Stomach (tissue), 8 donors: ENCODE measurements at regions not wholly inside any gene's neighbourhood (a gene's known extent, or its start where the extent isn't known, plus 50 kb on each side); places are given as distances from the start of the nearest gene placed in this dataset.

ENCODE experiments used
- DNase-seq, 2 donors: peaks; one replicate each; pipeline versions ENCODE4 v3.0.0 to v3.0.0-alpha.2; 2013 to 2019
- H3K27ac ChIP-seq, 5 donors: fragments of 200-600 bp in 4 of 5; sonication (generic) in 4 of 5; one replicate each; pipeline ENCODE4 v1.5.1; 2013 to 2019; ENCODE audit warnings: mild to moderate bottlenecking in 1 of 5, moderate library complexity in 1 of 5
- H3K27me3 ChIP-seq, 3 donors: fragments of 200-600 bp; sonication (generic); one replicate each; pipeline ENCODE4 v1.5.1; 2017 to 2019; ENCODE audit warnings: mixed run types in 1 of 3
- H3K36me3 ChIP-seq, 4 donors: fragments of 200-600 bp; sonication (generic); 1 replicate in 3 of 4; 2 replicates in 1 of 4; pipeline ENCODE4 v1.5.1; 2016 to 2019
- H3K4me1 ChIP-seq, 4 donors: fragments of 200-600 bp; sonication (generic); one replicate each; pipeline ENCODE4 v1.5.1; 2016 to 2019
- H3K4me3 ChIP-seq, 4 donors: fragments of 200-600 bp; sonication (generic) in 3 of 4; one replicate each; pipeline ENCODE4 v1.5.1; 2016 to 2019; ENCODE audit warnings: mild to moderate bottlenecking in 1 of 4
- H3K9me3 ChIP-seq, 4 donors: fragments of 200-600 bp; sonication (generic); one replicate each; pipeline ENCODE4 v1.5.1; 2016 to 2019
- EP300 ChIP-seq: sonication (generic); formaldehyde crosslinking; IDR thresholded peaks from one replicate; pipeline ENCODE4 v1.6.1; 2017; ENCODE audit warnings: antibody characterized with exemption
- POLR2A ChIP-seq, 4 donors: fragments of 450-650 bp; IDR thresholded peaks; one replicate each; pipeline ENCODE4 v1.6.1; 2016; ENCODE audit warnings: antibody characterized with exemption in 4 of 4, control low read depth in 2 of 4, mild to moderate bottlenecking in 1 of 4, moderate library complexity in 1 of 4
- POLR2AphosphoS5 ChIP-seq, 3 donors: sonication (generic); formaldehyde crosslinking; IDR thresholded peaks; one replicate each; pipeline ENCODE4 v1.6.1; 2016; ENCODE audit warnings: antibody characterized with exemption in 3 of 3
- WGBS, 5 donors: extraction: QIAGEN DNeasy Blood & Tissue Kit in 3 of 5; methylation state at CpG; one replicate each; pipeline versions ENCODE4 v1.1.5 to v1.1.7; 2013 to 2018; 5-methylcytosine and 5-hydroxymethylcytosine counted together
- intact Hi-C: fragments of 100-400 bp; cut with DNase I; formaldehyde crosslinking; loops from one replicate; pipeline ENCODE4 v1.15.1; 2023; ENCODE audit warnings: low total_unique reads
- TF ChIP-seq, protein P1 (sequence below), 7 experiments: fragments of 450-650 bp in 4 of 7; fragments of 200-600 bp in 3 of 7; sonication (generic) in 3 of 7; IDR thresholded peaks; one replicate each; pipeline ENCODE4 v1.5.1; 2016 to 2019; ENCODE audit warnings: antibody characterized with exemption in 7 of 7, control low read depth in 2 of 7, mild to moderate bottlenecking in 1 of 7
- donor health status: healthy with polysubstance abuse.
- donor health status: Bipolar disorder and iron deficiency.
- donor health status: healthy.

- WGBS, 5 donors: 66 to 77% (median 74%) methylated on average over 2 of the region's 2 CpGs
- intact Hi-C loops: no loop called here
- peak in 1 of 2 donors; percentile 66 for DNase-seq
These were observed 122.5 kb downstream of the SPATA18 start for GRCh38 chr4:52173470-52174045.

GRCh38 chr4:52187603-52188002 is 136.5 kb downstream of the SPATA18 start:
- Histone ChIP-seq H3K4me1 (no peaks in the 10 kb centered on the region), H3K27me3 (no peaks in the 10 kb centered on the region), H3K9me3 (no peaks in the 10 kb centered on the region), H3K36me3 (no peaks in the 10 kb centered on the region), H3K27ac (no peak overlapping the region), H3K4me3 (no peak overlapping the region)
- DNase-seq: no peak
- intact Hi-C loops: no loop called here
- TF ChIP-seq POLR2AphosphoS5 (IDR thresholded peaks at IDR 0.05) (no peak), POLR2A (IDR thresholded peaks at IDR 0.05) (no peak), EP300 (no peak)
- TF ChIP-seq, protein P1, sequence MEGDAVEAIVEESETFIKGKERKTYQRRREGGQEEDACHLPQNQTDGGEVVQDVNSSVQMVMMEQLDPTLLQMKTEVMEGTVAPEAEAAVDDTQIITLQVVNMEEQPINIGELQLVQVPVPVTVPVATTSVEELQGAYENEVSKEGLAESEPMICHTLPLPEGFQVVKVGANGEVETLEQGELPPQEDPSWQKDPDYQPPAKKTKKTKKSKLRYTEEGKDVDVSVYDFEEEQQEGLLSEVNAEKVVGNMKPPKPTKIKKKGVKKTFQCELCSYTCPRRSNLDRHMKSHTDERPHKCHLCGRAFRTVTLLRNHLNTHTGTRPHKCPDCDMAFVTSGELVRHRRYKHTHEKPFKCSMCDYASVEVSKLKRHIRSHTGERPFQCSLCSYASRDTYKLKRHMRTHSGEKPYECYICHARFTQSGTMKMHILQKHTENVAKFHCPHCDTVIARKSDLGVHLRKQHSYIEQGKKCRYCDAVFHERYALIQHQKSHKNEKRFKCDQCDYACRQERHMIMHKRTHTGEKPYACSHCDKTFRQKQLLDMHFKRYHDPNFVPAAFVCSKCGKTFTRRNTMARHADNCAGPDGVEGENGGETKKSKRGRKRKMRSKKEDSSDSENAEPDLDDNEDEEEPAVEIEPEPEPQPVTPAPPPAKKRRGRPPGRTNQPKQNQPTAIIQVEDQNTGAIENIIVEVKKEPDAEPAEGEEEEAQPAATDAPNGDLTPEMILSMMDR (IDR thresholded peaks at IDR 0.05): no peak
- WGBS, 5 donors: 43 to 65% (median 59%) methylated on average over 1 of the region's 1 CpG

More at GRCh38 chr4:52173470-52174045, 122.5 kb downstream of the SPATA18 start:
- Histone ChIP-seq H3K27ac (no peak overlapping the region), H3K36me3 (no peaks in the 10 kb centered on the region), H3K4me1 (peaks cover 0 to 9% (median 0%) of the 10 kb centered on the region in 4 donors), H3K27me3 (no peaks in the 10 kb centered on the region), H3K4me3 (no peak overlapping the region), H3K9me3 (peaks cover 0 to 10% (median 0%) of the 10 kb centered on the region in 4 donors)
- TF ChIP-seq POLR2AphosphoS5 (IDR thresholded peaks at IDR 0.05) (no peak), POLR2A (IDR thresholded peaks at IDR 0.05) (no peak), EP300 (no peak)
- TF ChIP-seq, protein P1 (IDR thresholded peaks at IDR 0.05): no peak

GRCh38 chr4:52192001-52192400 is 140.9 kb downstream of the SPATA18 start:
- Histone ChIP-seq H3K36me3 (no peaks in the 10 kb centered on the region), H3K4me3 (no peak overlapping the region), H3K4me1 (no peaks in the 10 kb centered on the region), H3K27ac (no peak overlapping the region), H3K27me3 (peaks cover 0 to 6% (median 0%) of the 10 kb centered on the region in 3 donors), H3K9me3 (no peaks in the 10 kb centered on the region)
- 69 to 80% (median 77%) methylated on average over 2 of the region's 2 CpGs for WGBS, 5 donors
- intact Hi-C loops: no loop called here
- TF ChIP-seq POLR2AphosphoS5 (IDR thresholded peaks at IDR 0.05) (no peak), EP300 (no peak), POLR2A (IDR thresholded peaks at IDR 0.05) (no peak)
- TF ChIP-seq, protein P1 (IDR thresholded peaks at IDR 0.05): no peak
- no peak for DNase-seq

DNA sequence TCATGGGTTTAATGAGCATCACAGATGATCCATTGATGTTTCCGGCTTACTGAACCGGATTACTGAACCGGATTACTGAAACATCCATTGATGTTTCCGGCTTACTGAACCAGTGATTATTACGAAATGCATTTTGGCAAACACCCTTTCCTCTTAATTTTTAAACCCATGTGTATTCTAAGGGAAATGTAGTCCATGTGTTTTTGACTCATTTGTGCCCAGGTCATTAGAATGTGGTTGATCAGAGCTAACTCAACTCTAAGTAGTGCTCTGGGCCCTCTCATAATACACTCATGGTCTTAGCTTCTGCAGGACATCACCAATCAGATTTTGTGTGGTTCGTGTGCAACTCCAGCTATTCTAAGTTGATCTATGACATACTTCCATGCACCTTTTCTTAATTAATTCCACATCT is 141.6 kb downstream of the SPATA18 start:
- no peaks in the 10 kb centered on the region for H3K4me1 ChIP-seq
- H3K4me3 ChIP-seq: no peak overlapping the region
- no peak for TF ChIP-seq POLR2A (IDR thresholded peaks at IDR 0.05)
- TF ChIP-seq, protein P1 (IDR thresholded peaks at IDR 0.05): no peak
- TF ChIP-seq EP300: no peak
- no peak for TF ChIP-seq POLR2AphosphoS5 (IDR thresholded peaks at IDR 0.05)
- H3K27ac ChIP-seq: no peak overlapping the region
- H3K27me3 ChIP-seq: peaks cover 0 to 6% (median 0%) of the 10 kb centered on the region in 3 donors
- WGBS, 5 donors: 65 to 82% (median 69%) methylated on average over 6 of the region's 6 CpGs
- no peaks in the 10 kb centered on the region for H3K36me3 ChIP-seq
- intact Hi-C loops: no loop called here
- no peak for DNase-seq
- no peaks in the 10 kb centered on the region for H3K9me3 ChIP-seq
